NCI-H345 (cell line): ENCODE measurements at regions not wholly inside any gene's neighbourhood (a gene's known extent, or its start where the extent isn't known, plus 50 kb on each side); places are given as distances from the start of the nearest gene placed in this dataset.
"Not testable (repeated sequence)": the region's sequence is repeated elsewhere in the genome, so short reads cannot be mapped to it uniquely, and the experiment has no call there.

Experiments used
- DNase-seq: peaks from one replicate; lab custom pipeline; 2025; lab: John Stamatoyannopoulos, UW

DNA sequence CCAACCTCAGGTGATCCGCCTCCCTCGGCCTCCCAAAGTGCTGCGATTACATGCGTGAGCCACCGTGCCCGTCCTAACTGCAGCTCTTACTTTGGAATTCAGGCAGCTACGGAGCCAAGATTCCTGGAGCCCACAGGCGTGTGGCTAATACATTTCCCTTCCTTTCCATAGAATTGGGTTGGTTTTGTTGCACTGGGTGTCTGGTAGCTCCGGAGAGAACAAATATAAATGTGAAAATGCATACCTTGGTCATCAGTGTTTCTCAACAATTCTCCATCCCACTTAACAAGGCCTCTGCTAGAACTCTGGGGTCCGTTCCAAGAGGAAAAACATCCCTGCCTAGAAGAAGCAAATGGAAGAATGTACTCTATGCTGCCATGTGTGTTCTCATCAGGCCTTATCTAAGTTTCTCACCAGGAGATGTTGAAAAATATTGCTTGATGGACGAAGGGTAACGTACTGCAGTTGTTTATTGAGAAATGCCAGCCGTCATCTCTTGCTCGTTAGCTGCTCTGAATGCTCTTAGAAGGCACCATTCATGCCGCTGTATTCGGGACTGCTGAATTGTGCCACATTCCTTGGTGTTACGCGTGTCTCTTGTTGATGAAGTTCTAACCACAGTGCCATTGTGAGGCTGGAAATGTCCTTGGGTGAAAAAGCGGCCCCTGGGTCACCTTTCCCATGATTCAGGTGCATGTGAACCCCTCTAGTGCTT lies 50.5 kb upstream of the CD99 start:
- no peak for DNase-seq

DNA sequence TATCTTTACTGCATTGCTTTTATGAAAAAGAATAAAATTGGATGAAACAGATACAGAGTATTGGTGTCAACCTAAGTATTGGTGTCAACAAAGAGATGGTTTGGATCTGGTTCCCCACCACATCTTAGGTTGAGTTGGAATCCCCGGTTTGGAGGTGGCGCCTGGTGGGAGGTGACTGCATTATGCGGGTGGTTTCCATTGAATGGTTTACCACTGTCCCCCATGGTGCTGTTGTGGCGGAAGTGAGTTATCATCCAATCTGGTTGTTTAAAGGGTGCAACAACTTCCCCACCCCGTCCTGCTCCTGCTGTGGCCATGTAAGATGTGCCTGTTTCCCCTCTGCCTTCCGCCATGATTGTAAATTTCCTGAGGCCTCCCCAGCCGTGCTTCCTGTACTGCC lies 52.8 kb upstream of the CD99 start:
- DNase-seq, result no peak

DNA sequence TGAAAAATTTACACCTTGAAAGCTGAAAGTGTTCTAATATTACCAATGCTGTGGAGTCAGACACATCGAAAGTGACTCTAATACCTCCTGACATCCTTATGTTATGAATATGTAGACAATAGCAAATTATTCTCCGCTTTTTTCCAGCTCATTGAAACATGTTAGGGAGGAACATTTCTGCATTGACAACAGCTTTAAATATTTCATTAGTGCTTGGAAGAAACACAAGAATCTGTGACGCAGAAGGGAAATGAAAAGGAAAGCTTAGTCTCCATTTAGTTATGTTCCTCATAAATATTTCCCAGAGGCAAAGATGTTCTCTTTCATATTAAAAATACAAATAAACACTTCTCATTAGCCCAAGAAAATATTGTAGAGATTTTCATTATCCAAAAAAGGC lies 55.8 kb upstream of the CD99 start:
- no peak for DNase-seq

DNA sequence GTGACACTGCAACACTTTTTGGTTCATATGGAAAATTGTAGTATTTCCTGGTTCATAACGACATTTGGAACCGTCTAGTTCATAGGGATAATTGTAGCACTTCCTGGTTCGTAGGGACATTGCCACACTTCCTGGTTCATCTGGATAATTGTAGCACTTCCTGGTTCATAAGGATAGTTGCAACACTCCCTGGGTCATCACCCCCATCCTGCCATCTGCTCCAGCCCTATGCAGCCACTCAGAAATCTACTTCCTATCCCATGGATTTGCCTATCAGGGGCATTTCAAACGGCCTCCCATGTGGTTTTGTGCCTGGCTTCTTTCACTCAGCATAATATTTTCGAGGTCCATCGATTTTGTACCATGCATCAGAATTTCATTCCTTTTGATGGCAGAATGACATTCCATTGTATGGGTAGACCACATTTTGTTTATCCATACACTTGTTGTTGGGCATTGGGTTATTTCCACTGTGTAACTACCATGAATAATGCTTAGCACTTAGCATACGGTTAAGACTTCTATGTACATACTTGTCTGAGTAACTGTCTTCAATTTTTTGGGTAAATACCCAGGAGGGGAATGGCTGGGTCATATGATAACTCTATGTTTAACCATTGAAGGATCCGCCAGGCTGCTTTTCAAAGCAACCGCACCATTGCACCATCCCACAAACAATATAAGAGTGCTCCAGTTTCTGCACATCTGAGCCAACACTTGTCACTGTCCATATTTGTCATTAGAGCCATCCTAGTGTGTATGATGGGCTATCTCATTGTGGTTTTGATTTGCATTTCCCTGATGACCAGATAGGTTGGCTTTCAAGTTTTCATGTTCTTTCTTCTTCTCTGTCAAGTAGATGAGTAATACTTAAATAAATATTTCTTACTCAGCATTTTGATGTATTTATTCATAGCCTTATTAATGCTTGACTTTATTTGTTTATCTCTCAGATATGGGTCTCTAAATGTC lies 58.3 kb upstream of the CD99 start:
- DNase-seq, result no peak

DNA sequence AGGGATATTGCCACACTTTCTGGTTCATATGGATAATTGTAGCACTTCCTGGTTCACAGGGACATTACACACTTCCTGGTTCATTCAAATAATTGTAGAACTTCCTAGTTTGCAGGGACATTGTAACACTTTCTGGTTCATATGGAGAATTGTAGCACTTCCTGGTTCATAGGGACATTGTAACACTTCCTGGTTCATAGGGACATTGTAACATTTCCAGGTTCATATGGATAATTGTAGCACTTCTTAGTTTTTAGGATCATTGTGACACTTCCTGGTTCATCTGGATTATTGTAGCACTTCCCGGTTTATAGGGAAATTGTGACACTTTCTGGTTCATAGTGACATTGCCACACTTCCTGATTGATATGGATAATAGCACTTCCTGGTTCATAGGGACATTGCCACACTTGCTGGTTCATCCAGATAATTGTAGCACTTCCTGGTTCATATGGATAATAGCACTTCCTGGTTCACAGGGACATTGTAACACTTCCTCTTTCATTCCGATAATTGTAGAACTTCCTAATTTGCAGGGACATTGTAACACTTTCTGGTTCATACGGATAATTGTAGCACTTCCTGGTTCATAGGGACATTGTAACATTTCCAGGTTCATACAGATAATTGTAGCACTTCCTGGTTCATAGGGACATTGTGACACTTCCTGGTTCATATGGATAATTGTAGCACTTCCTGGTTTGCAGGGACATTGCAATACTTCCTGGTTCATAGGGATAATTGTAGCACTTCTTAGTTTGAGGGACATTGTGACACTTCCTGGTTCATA lies 59.2 kb upstream of the CD99 start:
- no peak for DNase-seq

DNA sequence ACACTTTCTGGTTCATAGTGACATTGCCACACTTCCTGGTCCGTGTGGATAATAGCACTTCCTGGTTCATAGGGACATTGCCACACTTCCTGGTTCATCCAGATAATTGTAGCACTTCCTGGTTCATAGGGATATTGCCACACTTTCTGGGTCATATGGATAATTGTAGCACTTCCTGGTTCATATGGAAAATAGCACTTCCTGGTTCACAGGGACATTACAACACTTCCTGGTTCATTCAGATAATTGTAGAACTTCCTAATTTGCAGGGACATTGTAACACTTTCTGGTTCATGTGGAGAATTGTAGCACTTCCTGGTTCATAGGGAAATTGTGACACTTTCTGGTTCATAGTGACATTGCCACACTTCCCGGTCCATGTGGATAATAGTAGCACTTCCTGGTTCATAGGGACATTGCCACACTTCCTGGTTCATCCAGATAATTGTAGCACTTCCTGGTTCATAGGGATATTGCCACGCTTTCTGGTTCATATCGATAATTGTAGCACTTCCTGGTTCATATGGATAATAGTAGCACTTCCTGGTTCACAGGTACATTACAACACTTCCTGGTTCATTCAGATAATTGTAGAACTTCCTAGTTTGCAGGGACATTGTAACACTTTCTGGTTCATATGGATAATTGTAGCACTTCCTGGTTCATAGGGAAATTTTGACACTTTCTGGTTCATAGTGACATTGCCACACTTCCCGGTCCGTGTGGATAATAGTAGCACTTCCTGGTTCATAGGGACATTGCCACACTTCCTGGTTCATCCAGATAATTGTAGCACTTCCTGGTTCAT lies 60.0 kb upstream of the CD99 start:
- DNase-seq, result not testable (repeated sequence)

DNA sequence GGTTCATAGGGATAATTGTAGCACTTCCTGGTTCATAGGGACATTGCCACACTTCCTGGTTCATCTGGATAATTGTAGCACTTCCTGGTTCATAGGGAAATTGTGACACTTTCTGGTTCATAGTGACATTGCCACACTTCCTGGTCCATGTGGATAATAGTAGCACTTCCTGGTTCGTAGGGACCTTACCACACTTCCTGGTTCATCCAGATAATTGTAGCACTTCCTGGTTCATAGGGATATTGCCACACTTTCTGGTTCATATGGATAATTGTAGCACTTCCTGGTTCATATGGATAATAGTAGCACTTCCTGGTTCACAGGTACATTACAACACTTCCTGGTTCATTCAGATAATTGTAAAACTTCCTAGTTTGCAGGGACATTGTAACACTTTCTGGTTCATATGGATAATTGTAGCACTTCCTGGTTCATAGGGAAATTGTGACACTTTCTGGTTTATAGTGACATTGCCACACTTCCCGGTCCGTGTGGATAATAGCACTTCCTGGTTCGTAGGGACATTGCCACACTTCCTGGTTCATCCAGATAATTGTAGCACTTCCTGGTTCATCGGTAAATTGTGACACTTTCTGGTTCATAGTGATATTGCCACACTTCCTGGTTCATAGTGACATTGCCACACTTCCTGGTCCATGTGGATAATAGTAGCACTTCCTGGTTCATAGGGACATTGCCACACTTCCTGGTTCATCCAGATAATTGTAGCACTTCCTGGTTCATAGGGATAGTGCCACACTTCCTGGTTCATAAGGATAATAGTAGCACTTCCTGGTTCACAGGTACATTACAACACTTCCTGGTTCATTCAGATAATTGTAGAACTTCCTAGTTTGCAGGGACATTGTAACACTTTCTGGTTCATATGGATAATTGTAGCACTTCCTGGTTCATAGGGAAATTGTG lies 60.8 kb upstream of the CD99 start:
- not testable (repeated sequence) for DNase-seq

DNA sequence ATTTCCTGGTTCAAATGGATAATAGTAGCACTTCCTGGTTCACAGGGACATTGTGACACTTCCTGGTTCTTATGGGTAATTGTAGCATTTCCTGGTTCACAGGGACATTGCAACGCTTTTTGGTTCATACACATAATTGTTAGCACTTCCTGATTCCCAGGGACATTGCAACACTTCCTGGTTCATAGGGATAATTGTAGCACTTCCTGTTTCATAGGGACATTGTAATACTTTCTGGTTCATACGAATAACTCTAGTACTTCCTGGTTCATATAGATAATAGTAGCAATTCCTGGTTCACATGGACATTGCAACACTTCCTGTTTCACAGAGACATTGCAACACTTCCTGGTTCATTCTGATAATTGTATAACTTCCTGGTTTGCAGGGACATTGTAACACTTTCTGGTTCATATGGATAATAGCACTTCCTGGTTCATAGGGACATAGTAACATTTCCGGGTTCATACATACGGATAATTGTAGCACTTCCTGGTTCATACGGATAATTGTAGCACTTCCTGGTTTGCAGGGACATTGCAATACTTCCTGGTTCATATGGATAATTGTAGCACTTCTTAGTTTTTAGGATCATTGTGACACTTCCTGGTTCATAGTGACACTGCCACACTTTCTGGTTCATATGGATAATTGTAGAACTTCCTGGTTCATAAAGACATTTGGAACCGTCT lies 61.6 kb upstream of the CD99 start:
- DNase-seq, result no peak

DNA sequence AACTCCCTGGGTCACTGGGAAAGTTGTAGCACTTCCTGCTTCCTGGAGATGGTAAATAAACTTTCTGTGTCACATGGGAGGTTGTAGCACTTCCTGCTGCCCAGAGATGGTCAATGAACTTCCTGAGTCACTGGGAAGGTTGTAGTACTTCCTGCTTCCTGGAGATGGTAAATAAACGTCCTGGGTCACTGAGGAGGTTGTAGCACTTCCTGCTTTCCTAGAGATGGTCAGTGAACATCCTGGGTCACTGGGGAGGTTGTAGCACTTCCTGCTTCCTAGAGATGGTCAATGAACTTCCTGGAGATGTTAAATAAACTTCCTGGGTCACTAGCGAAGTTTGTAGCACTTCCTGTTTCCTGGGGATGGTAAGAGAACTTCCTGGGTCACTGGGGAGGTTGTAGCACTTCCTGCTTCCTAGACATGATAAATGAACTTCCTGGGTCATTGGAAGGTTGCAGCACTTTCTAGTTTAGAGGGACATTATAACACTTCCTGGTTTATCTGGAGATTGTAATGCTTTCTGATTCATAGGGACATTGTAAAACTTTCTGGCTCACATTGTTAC lies 62.3 kb upstream of the CD99 start:
- no peak for DNase-seq

DNA sequence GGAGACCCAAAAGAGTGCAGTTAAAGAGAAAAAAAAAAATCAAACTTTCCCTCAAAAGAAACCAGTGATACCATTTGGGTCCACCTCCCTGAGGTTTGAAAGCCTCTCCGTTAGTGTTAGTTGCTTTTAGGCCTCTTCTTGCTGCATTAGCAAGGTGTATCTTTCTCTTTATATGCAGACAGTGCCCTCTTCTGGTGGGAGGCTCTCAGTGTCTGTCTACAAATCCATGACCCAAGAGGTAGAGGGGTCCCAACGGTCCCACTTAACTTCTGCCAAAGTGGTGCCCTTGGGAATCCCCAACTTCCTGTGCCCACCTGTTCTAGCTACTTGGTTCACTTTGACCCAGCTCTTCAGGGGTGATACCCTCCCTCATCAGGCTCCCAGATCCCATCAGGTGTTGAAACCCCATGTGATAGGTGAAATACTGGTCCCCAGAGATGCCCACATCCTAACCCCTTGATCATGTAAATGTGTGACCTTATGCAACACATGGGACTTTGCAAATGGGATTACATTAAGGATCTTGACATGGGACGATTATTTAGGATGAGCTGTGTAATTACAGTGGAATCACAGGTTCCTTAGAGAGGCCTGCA lies 63.7 kb upstream of the CD99 start:
- no peak for DNase-seq

DNA sequence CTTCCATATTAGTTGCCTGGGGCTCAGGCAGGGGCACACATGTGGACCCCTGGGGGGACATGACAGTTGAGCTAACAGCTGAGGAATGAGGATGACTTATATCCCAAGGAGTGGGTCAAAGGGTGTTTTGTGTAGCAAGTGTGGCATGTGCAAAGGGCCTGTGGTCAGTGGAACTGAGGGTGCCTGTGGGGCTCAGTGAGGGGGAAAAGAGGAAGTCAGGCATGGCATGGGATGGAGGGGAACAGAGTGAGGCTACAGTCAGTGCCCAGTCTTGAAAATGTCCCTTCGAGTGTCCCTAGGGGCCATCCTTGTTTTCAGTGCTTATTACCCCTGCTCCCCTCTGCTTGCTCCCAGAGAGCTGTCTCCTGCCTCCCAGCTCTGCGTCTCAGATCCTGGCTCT lies 64.3 kb upstream of the CD99 start:
- no peak for DNase-seq

DNA sequence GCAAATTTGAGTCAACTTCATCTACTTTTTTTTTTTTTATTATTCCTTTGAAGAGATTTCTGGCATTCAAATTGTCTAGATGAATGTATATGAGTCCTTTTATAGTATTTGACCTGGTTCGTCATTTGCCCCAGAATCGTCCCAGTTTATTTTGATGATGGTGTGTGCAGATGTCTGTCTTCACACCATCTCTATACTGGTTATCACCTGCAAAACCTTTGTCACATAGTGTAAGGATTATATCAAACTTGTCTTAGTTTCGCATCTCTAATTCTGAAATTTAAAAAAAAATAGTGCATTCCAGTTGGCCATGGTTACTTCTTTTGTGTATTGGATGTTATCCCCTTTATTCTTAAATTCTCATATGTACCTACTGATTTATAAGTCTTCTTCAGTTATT lies 70.5 kb upstream of the CD99 start:
- DNase-seq, result no peak

DNA sequence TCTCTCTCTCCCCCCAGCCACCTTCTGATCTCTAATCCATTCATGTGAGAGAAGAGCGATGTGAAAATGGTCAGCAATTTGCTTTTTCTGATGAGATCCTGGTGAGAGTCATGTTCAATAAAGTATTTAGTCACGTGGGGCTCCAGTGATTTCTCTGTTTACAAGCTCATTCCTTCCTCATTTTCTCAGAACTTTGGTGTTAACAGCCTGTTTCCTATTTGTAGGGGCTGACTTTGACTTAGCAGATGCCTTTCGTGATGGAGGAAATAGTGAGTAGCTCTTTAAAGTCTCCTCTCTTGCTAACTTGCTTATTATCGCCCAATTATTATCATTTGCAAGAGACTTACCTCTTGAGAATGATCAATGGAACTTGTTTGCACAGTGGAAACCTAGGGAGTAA lies 72.6 kb upstream of the CD99 start:
- no peak for DNase-seq

DNA sequence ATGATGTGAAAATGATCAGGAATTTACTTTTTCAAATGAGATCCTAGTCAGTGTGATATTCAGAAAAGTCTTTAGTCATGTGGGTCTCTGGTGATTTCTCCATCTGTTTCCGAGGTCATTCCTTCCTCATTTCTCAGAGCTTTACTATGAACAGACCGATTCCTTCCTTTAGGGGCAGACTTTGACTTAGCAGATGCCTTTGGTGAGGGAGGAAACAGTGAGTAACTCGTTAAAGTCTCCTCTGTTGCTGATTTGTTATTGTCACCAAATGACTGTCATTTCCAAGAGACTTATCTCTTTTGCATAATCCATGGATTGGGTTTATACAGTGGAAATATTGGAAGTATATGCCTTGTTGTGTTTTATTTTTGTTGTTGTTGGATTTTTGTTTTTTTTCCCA lies 76.2 kb upstream of the CD99 start:
- DNase-seq, result no peak

DNA sequence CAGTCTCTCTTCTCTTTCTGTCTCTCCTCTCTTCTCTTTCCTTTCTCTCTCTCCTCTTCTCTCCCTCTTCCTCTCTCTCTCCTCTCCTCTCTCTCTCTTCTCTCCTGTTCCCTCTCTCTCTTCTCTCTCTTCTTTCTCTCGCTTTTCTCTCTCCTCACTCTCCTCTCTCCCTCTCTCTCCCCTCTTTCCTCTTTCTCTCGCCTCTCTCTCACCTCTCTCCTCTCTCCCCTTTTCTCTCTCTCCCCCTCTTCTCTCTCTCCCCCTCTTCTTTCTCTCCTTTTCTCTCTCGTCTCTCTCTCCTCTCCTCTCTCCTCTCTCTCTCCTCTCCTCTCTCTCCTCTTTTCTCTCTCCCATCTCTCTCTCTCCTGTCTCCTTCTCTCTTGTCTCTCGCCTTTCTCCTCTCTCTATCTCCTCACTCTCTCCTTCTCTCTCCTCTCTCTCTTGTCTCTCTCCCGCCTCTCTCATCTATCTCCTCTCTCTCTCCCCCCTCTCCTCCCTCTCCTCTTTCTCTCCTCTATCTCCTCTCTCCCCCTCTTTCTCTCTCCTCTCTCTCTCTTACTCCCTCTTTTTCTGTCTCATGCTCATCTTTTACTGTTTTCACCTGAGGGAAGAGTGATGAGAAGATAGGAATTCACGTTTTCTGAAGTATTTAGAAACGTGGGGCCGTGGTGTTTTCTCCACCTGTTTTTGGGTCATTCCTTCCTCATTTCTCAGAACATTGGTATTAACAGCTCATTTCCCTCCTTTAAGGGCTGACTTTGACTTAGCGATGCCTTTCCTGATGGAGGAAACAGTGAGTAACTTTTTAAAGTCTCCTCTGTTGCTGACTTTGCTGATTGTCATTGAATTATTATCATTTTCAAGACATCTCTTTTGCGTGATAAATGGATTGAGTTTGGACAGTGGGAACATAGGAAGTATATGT lies 80.6 kb upstream of the CD99 start:
- no peak for DNase-seq

DNA sequence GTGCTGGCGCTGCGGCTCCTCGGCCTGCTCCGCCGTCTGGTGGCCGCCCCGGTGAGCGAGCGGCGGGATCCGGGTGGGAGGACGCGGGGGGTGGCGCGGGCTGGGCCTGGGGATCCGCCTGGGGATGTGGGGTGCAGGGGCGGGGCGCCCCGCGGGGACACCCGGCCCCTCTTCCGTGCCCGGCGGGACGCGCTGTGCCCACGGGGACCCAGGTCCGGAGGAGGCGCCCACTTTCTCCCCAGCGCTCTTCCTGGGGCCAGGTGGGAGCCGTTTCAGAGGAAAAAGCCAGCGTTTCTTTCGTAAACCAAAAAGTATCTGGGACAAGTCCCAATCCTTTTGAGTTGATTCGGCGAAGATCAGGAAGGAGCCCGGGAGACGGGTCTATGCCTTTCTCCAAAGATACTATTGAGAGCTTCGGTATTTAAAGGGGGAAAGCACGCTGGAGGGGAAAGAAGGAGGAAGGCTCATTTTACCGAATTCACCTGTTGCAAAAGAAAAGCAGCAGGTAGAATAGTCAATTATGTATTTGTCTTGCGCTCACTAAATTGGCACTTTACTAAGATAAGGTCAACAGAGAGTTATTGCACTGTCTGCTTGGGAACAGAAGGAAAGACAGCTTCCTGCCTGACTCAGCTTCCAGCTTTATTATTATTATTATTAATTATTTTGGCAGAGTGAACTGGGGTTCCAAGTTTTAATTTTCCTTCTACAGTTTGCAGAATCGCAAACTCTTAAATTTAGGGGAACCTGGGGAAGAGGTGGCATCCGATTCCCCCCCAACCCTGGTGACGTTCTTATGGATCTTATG lies 81.5 kb upstream of the CD99 start:
- DNase-seq, result no peak
